Cardiac muscle cell (in vitro differentiated cells and primary cell): ENCODE measurements at regions not wholly inside any gene's neighbourhood (a gene's known extent, or its start where the extent isn't known, plus 50 kb on each side); places are given as distances from the start of the nearest gene placed in this dataset.
A peak's percentile ranks its signal among the peaks of the same experiment; 100 is the strongest.

Source experiments
- DNase-seq, 2 donors: peaks; one replicate each; pipeline versions ENCODE4 v3.0.0 to v3.0.0-alpha.2; 2010 to 2017; ENCODE audit warnings: low read depth in 1 of 2, low spot score in 1 of 2
- H3K27ac ChIP-seq: fragments of 200-600 bp; sonication (generic); 2 replicates; pipeline ENCODE4 v1.5.1; 2016
- H3K27me3 ChIP-seq: fragments of 200-600 bp; sonication (generic); 2 replicates; pipeline ENCODE4 v1.6.0; 2016; ENCODE audit warnings: control low read depth
- H3K36me3 ChIP-seq: fragments of 200-600 bp; sonication (generic); 2 replicates; pipeline ENCODE4 v1.5.1; 2016; ENCODE audit warnings: control low read depth
- H3K4me1 ChIP-seq: fragments of 200-600 bp; sonication (generic); 2 replicates; pipeline ENCODE4 v1.8.1; 2017; ENCODE audit warnings: low read depth, mild to moderate bottlenecking, mixed run types
- H3K4me3 ChIP-seq: fragments of 200-600 bp; sonication (generic); 2 replicates; pipeline ENCODE4 v1.5.1; 2016; ENCODE audit warnings: mild to moderate bottlenecking
- H3K9me3 ChIP-seq: fragments of 200-600 bp; sonication (generic); 2 replicates; pipeline ENCODE4 v1.5.1; 2017; ENCODE audit warnings: low read depth, mild to moderate bottlenecking, control low read depth
- TF ChIP-seq, protein P1 (sequence below): IDR thresholded peaks from 2 replicates; pipeline ENCODE4 v1.5.1; 2012; ENCODE audit warnings: low read depth, mild to moderate bottlenecking, low read length

DNA sequence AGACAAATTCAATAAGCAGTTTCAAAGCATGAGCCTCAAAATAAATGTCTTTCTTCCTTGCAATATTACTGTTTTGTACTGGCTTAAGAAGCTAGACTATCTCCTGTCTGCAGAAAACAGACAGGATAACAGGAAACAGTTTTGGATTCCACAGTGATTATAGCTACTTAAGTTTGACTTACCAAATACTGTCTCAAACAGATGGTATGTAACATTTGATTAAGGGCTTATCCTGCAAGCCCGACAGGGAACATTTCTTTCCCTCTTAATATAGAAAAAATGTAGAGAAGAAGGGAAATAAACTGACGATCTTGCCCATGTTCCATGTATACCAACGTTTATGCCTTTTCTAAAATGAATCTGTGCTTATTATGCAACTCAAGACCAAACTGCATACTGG is 179.9 kb upstream of the EEA1 start:
- Histone ChIP-seq H3K36me3 (no peaks in the 10 kb centered on the region), H3K4me1 (peaks cover 43% of the 10 kb centered on the region), H3K27ac (peak overlapping the region; percentile 25), H3K4me3 (no peak overlapping the region), H3K27me3 (no peaks in the 10 kb centered on the region), H3K9me3 (no peaks in the 10 kb centered on the region)
- DNase-seq = peak in 1 of 2 donors; percentile 67
- TF ChIP-seq, protein P1, sequence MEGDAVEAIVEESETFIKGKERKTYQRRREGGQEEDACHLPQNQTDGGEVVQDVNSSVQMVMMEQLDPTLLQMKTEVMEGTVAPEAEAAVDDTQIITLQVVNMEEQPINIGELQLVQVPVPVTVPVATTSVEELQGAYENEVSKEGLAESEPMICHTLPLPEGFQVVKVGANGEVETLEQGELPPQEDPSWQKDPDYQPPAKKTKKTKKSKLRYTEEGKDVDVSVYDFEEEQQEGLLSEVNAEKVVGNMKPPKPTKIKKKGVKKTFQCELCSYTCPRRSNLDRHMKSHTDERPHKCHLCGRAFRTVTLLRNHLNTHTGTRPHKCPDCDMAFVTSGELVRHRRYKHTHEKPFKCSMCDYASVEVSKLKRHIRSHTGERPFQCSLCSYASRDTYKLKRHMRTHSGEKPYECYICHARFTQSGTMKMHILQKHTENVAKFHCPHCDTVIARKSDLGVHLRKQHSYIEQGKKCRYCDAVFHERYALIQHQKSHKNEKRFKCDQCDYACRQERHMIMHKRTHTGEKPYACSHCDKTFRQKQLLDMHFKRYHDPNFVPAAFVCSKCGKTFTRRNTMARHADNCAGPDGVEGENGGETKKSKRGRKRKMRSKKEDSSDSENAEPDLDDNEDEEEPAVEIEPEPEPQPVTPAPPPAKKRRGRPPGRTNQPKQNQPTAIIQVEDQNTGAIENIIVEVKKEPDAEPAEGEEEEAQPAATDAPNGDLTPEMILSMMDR = no peak

DNA sequence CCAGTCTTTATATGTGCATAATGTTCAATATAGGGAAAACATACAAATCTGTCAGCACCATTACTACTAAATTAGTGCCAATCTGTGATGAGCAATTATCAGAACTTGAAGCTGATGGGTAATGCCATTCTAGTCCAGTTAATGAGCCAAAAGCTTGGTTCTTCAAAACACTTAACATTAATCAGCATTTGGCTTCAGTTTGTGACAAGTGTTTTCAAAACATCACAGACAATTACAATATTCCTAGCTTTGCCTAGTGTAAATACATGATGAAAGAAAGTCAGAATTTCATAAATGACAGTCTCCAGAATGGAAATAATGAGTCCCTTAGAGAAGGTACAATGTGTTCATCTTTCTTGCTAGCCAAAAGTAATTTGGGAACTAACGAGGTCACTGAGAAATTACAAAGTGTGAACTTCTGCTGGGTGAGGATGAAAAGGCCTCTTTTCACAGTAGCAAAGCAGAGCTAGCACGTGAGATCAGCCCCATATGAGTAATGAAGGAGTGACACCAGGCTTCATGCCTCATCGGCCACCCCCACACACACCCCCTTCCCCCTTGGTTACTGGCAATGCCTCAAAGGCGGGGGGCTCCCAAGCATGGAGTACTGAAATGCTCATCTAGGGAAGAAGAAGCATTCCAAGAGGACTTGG is 180.6 kb upstream of the EEA1 start:
- Histone ChIP-seq H3K4me3 (no peak overlapping the region), H3K4me1 (peaks cover 50% of the 10 kb centered on the region), H3K27ac (peak overlapping the region; percentile 8), H3K9me3 (no peaks in the 10 kb centered on the region), H3K36me3 (no peaks in the 10 kb centered on the region), H3K27me3 (no peaks in the 10 kb centered on the region)
- no peak for DNase-seq
- TF ChIP-seq, protein P1 = no peak

DNA sequence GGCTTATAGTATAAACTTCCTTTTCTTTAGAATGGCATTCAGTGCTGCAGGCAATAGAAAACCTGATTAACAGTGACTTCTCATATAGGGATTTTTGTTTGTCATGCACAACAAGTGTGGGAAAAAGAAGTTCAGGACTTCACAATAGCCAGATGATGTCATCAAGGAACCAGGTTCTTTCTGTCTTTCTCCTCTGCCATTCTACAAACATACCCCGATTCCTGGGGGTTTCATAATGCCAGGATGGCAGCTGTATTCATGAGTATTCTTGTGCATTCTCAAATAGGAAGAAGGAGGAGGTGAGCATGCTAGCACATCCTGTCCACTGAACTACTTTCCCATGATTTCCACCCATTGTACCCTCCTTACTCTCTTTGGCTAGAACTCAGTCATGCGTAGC is 182.7 kb upstream of the EEA1 start:
- TF ChIP-seq, protein P1 = no peak
- Histone ChIP-seq H3K4me3 (no peak overlapping the region), H3K9me3 (no peaks in the 10 kb centered on the region), H3K27me3 (no peaks in the 10 kb centered on the region), H3K36me3 (no peaks in the 10 kb centered on the region), H3K4me1 (peaks cover 65% of the 10 kb centered on the region), H3K27ac (peak overlapping the region; percentile 95)
- no peak for DNase-seq

DNA sequence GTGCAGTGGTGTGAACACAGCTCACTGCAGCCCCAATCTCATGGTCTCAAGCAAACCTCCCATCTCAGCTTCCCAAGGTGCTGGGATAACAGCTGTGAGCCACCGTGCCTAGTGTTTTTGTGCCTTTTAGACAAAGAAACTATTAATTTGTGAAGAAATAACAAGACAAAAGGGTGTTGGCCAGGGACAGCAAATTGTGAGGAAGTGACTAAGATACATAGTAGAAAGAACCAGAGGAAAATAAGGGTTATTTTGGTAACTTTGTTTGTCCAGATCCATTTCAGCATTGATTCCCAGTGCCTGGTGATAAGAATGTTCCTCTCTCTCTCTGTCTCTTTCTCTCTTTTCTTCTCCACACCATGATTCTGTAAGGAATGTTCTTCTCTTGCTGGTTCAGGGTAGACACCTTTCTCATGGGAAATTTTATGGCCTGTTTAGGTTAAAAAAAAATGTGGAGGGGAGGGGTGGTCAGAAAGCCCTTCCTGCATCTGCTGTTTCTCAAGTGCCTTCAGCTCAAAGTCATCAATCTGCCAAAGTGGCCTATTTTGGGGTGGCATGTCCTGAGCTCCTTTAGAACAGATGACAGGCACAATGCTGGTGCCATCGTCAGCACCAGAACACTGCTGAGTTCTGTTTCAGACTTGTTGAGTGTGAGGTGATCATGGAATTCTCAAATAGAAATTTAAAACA is 184.4 kb upstream of the EEA1 start:
- Histone ChIP-seq H3K27me3 (no peaks in the 10 kb centered on the region), H3K36me3 (no peaks in the 10 kb centered on the region), H3K27ac (peak overlapping the region; percentile 95), H3K4me3 (no peak overlapping the region), H3K4me1 (peaks cover 53% of the 10 kb centered on the region), H3K9me3 (no peaks in the 10 kb centered on the region)
- TF ChIP-seq, protein P1 = no peak
- peak in 1 of 2 donors; percentile 89 for DNase-seq

DNA sequence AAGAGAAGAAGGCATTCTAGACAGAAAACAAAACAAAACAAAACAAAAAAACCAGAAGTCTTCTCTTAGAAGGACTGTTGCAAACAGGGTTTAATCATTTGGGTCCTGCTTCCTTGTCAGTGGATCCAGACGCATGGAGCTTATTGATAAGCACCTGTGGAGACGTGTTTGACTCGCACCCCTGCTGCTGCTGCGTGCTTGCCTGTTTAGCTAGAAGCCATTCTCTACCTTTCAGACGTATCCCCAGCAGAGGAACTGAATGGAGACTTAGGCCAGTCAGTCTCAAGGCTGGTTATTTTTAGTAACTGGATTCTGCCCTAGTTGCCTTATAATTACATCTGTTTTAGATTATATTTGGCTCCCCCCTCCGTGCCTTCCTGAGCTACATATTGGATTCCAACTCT is 186.1 kb upstream of the EEA1 start:
- Histone ChIP-seq H3K27me3 (no peaks in the 10 kb centered on the region), H3K27ac (peak overlapping the region; percentile 95), H3K9me3 (no peaks in the 10 kb centered on the region), H3K36me3 (no peaks in the 10 kb centered on the region), H3K4me1 (peaks cover 39% of the 10 kb centered on the region), H3K4me3 (no peak overlapping the region)
- DNase-seq = peak; percentile 22 to 47
- TF ChIP-seq, protein P1 = no peak
